ENCODE measurements at regions not wholly inside any gene's neighbourhood (a gene's known extent, or its start where the extent isn't known, plus 50 kb on each side); places are given as distances from the start of the nearest gene placed in this dataset.

- Histone ChIP-seq H3K36me3 (no peaks in the 10 kb centered on the region), H3K27ac (replicated peaks) (no peak overlapping the region), H3K9me3 (replicated peaks) (peaks cover 16% of the 10 kb centered on the region), H3K4me3 (no peak overlapping the region), H3K27me3 (ENCODE audit: low read depth) (no peaks in the 10 kb centered on the region), H3K4me1 (no peaks in the 10 kb centered on the region)
- intact Hi-C loops (cut with micrococcal nuclease), result no loop called here
- DNase-seq, result no peak
- TF ChIP-seq CTCF (IDR thresholded peaks at IDR 0.05; ENCODE audit: borderline replicate concordance), result no peak
Observed at GRCh38 chr17:54718286-54718685, 182.4 kb upstream of the TOM1L1 start.

GRCh38 chr17:54727624-54728023, 173.0 kb upstream of the TOM1L1 start:
- H3K27ac ChIP-seq (replicated peaks), result no peak overlapping the region
- H3K4me1 ChIP-seq, result no peaks in the 10 kb centered on the region
- TF ChIP-seq CTCF (IDR thresholded peaks at IDR 0.05; ENCODE audit: borderline replicate concordance), result no peak
- no peak overlapping the region for H3K4me3 ChIP-seq
- no peaks in the 10 kb centered on the region for H3K36me3 ChIP-seq
- DNase-seq, result no peak
- H3K27me3 ChIP-seq (ENCODE audit: low read depth), result no peaks in the 10 kb centered on the region
- intact Hi-C loops (cut with micrococcal nuclease), result no loop called here
- H3K9me3 ChIP-seq (replicated peaks), result peaks cover 85% of the 10 kb centered on the region

- no peak for DNase-seq
- TF ChIP-seq CTCF (IDR thresholded peaks at IDR 0.05; ENCODE audit: borderline replicate concordance), result no peak
- Histone ChIP-seq H3K27ac (replicated peaks) (no peak overlapping the region), H3K36me3 (no peaks in the 10 kb centered on the region), H3K9me3 (replicated peaks) (peaks cover 26% of the 10 kb centered on the region), H3K27me3 (ENCODE audit: low read depth) (no peaks in the 10 kb centered on the region), H3K4me3 (no peak overlapping the region), H3K4me1 (no peaks in the 10 kb centered on the region)
- intact Hi-C loops (cut with micrococcal nuclease), result no loop called here
Observed at GRCh38 chr17:54736573-54736972, 164.1 kb upstream of the TOM1L1 start.

- H3K4me1 ChIP-seq, result no peaks in the 10 kb centered on the region
- intact Hi-C loops (cut with micrococcal nuclease), result no loop called here
- H3K9me3 ChIP-seq (replicated peaks), result peaks cover 7% of the 10 kb centered on the region
- H3K36me3 ChIP-seq, result no peaks in the 10 kb centered on the region
- no peak for TF ChIP-seq CTCF (IDR thresholded peaks at IDR 0.05; ENCODE audit: borderline replicate concordance)
- no peaks in the 10 kb centered on the region for H3K27me3 ChIP-seq (ENCODE audit: low read depth)
- H3K27ac ChIP-seq (replicated peaks), result no peak overlapping the region
- no peak overlapping the region for H3K4me3 ChIP-seq
- no peak for DNase-seq
Observed at GRCh38 chr17:54738496-54738895, 162.2 kb upstream of the TOM1L1 start.

GRCh38 chr17:54744750-54745149, 155.9 kb upstream of the TOM1L1 start:
- no peaks in the 10 kb centered on the region for H3K36me3 ChIP-seq
- H3K27me3 ChIP-seq (ENCODE audit: low read depth), result no peaks in the 10 kb centered on the region
- DNase-seq, result no peak
- H3K4me1 ChIP-seq, result no peaks in the 10 kb centered on the region
- intact Hi-C loops (cut with micrococcal nuclease), result no loop called here
- peaks cover 40% of the 10 kb centered on the region for H3K9me3 ChIP-seq (replicated peaks)
- no peak for TF ChIP-seq CTCF (IDR thresholded peaks at IDR 0.05; ENCODE audit: borderline replicate concordance)
- no peak overlapping the region for H3K27ac ChIP-seq (replicated peaks)
- H3K4me3 ChIP-seq, result no peak overlapping the region

- Histone ChIP-seq H3K27me3 (ENCODE audit: low read depth) (no peaks in the 10 kb centered on the region), H3K4me3 (no peak overlapping the region), H3K4me1 (no peaks in the 10 kb centered on the region), H3K9me3 (replicated peaks) (peaks cover 40% of the 10 kb centered on the region), H3K27ac (replicated peaks) (no peak overlapping the region), H3K36me3 (no peaks in the 10 kb centered on the region)
- no peak for DNase-seq
- intact Hi-C loops (cut with micrococcal nuclease), result no loop called here
- no peak for TF ChIP-seq CTCF (IDR thresholded peaks at IDR 0.05; ENCODE audit: borderline replicate concordance)
Observed at GRCh38 chr17:54745239-54745638, 155.4 kb upstream of the TOM1L1 start.
